NOMO-1 (cell line): ENCODE measurements at regions not wholly inside any gene's neighbourhood (a gene's known extent, or its start where the extent isn't known, plus 50 kb on each side); places are given as distances from the start of the nearest gene placed in this dataset.

ENCODE experiments used
- DNase-seq, 2 experiments: peaks; one replicate each; lab custom pipeline; 2025; ENCODE audit not compliant: unreplicated experiment in 2 of 2; lab: John Stamatoyannopoulos, UW

GRCh38 chr2:240338274-240338673, 97.2 kb upstream of the GPC1 start:
- DNase-seq = no peak

GRCh38 chr2:240339411-240340360, 95.8 kb upstream of the GPC1 start:
- DNase-seq = no peak

GRCh38 chr2:240340361-240340761, 95.1 kb upstream of the GPC1 start:
- no peak for DNase-seq

GRCh38 chr2:240341064-240341463, 94.4 kb upstream of the GPC1 start:
- DNase-seq = no peak

GRCh38 chr2:240343548-240343947, 91.9 kb upstream of the GPC1 start:
- no peak for DNase-seq

- DNase-seq = no peak
Observed at GRCh38 chr2:240344904-240345303, 90.6 kb upstream of the GPC1 start.

GRCh38 chr2:240346015-240346752, 89.3 kb upstream of the GPC1 start:
- no peak for DNase-seq

- DNase-seq = no peak
Observed at GRCh38 chr2:240346753-240347372, 88.6 kb upstream of the GPC1 start.

GRCh38 chr2:240347373-240347940, 88.0 kb upstream of the GPC1 start:
- DNase-seq = no peak

- no peak for DNase-seq
Observed at GRCh38 chr2:240347949-240348500, 87.4 kb upstream of the GPC1 start.

- DNase-seq = no peak
Observed at GRCh38 chr2:240348522-240348921, 86.9 kb upstream of the GPC1 start.

GRCh38 chr2:240349133-240350005, 86.1 kb upstream of the GPC1 start:
- no peak for DNase-seq

- no peak for DNase-seq
Observed at GRCh38 chr2:240350006-240350355, 85.5 kb upstream of the GPC1 start.

GRCh38 chr2:240350696-240351087, 84.8 kb upstream of the GPC1 start:
- DNase-seq = no peak

- no peak for DNase-seq
Observed at GRCh38 chr2:240351088-240351741, 84.2 kb upstream of the GPC1 start.

GRCh38 chr2:240351826-240352426, 83.5 kb upstream of the GPC1 start:
- no peak for DNase-seq

GRCh38 chr2:240353086-240353798, 82.2 kb upstream of the GPC1 start:
- no peak for DNase-seq

- no peak for DNase-seq
Observed at GRCh38 chr2:240353944-240354343, 81.5 kb upstream of the GPC1 start.
